Esophagus squamous epithelium (tissue), 5 donors: ENCODE measurements at regions not wholly inside any gene's neighbourhood (a gene's known extent, or its start where the extent isn't known, plus 50 kb on each side); places are given as distances from the start of the nearest gene placed in this dataset.
"Not testable (repeated sequence)": the region's sequence is repeated elsewhere in the genome, so short reads cannot be mapped to it uniquely, and the experiment has no call there.

Source experiments
- DNase-seq: peaks from one replicate; lab custom pipeline; 2025; lab: John Stamatoyannopoulos, UW
- H3K27ac ChIP-seq, 4 donors: fragments of 200-600 bp; sonication (generic); one replicate each; pipeline ENCODE4 v1.5.1; 2016 to 2019; ENCODE audit warnings: mild to moderate bottlenecking in 1 of 4
- H3K27me3 ChIP-seq, 4 donors: fragments of 200-600 bp; sonication (generic); 1 replicate in 3 of 4; 2 replicates in 1 of 4; pipeline versions ENCODE4 v1.5.1 to v1.6.0; 2017 to 2021; ENCODE audit warnings: antibody characterized with exemption in 1 of 4
- H3K36me3 ChIP-seq, 3 donors: fragments of 200-600 bp; sonication (generic); one replicate each; pipeline ENCODE4 v1.5.1; 2016 to 2019
- H3K4me1 ChIP-seq, 3 donors: fragments of 200-600 bp; sonication (generic); one replicate each; pipeline ENCODE4 v1.5.1; 2017 to 2019
- H3K4me3 ChIP-seq, 4 donors: fragments of 200-600 bp; sonication (generic); 1 replicate in 3 of 4; 2 replicates in 1 of 4; pipeline ENCODE4 v1.5.1; 2016 to 2019; ENCODE audit warnings: mild to moderate bottlenecking in 2 of 4, moderate library complexity in 1 of 4
- H3K9me3 ChIP-seq, 3 donors: fragments of 200-600 bp; sonication (generic); one replicate each; pipeline ENCODE4 v1.5.1; 2016 to 2019
- POLR2A ChIP-seq, 4 donors: fragments of 450-650 bp; IDR thresholded peaks; one replicate each; pipeline ENCODE4 v1.6.1; 2017; ENCODE audit warnings: antibody characterized with exemption in 4 of 4, mild to moderate bottlenecking in 4 of 4, moderate library complexity in 3 of 4
- WGBS, 2 donors: methylation state at CpG; one replicate each; pipeline ENCODE4 v1.1.5; 2018; 5-methylcytosine and 5-hydroxymethylcytosine counted together
- intact Hi-C: fragments of 100-400 bp; cut with DNase I; formaldehyde crosslinking; loops from one replicate; pipeline ENCODE4 v1.15.0; 2022
- TF ChIP-seq, protein P1 (sequence below), 6 experiments: fragments of 450-650 bp in 4 of 6; fragments of 200-600 bp in 2 of 6; sonication (generic) in 2 of 6; IDR thresholded peaks; one replicate each; pipeline ENCODE4 v1.5.1; 2016 to 2019; ENCODE audit warnings: antibody characterized with exemption in 6 of 6, mild to moderate bottlenecking in 4 of 6, moderate library complexity in 4 of 6
- donor health status: DM: yes; HTN: yes; CAD: no.

GRCh38 chr4:67320645-67321044 lies 224.7 kb downstream of the CENPC start:
- DNase-seq: no peak
- 58 to 69% methylated on average over 1 to 2 of the region's 3 CpGs for WGBS, 2 donors
- intact Hi-C loops: no loop called here
- H3K9me3 ChIP-seq: no peaks in the 10 kb centered on the region
- no peak overlapping the region for H3K27ac ChIP-seq
- H3K4me1 ChIP-seq: no peaks in the 10 kb centered on the region
- no peaks in the 10 kb centered on the region for H3K36me3 ChIP-seq
- H3K27me3 ChIP-seq: no peaks in the 10 kb centered on the region
- no peak for TF ChIP-seq POLR2A (IDR thresholded peaks at IDR 0.05)
- TF ChIP-seq, protein P1, sequence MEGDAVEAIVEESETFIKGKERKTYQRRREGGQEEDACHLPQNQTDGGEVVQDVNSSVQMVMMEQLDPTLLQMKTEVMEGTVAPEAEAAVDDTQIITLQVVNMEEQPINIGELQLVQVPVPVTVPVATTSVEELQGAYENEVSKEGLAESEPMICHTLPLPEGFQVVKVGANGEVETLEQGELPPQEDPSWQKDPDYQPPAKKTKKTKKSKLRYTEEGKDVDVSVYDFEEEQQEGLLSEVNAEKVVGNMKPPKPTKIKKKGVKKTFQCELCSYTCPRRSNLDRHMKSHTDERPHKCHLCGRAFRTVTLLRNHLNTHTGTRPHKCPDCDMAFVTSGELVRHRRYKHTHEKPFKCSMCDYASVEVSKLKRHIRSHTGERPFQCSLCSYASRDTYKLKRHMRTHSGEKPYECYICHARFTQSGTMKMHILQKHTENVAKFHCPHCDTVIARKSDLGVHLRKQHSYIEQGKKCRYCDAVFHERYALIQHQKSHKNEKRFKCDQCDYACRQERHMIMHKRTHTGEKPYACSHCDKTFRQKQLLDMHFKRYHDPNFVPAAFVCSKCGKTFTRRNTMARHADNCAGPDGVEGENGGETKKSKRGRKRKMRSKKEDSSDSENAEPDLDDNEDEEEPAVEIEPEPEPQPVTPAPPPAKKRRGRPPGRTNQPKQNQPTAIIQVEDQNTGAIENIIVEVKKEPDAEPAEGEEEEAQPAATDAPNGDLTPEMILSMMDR (IDR thresholded peaks at IDR 0.05): no peak
- H3K4me3 ChIP-seq: no peak overlapping the region

- H3K9me3 ChIP-seq, intact Hi-C loops, H3K4me3 ChIP-seq, H3K27ac ChIP-seq, H3K27me3 ChIP-seq, H3K36me3 ChIP-seq, H3K4me1 ChIP-seq, DNase-seq: not testable (repeated sequence)
- 77 to 81% methylated on average over 6 of the region's 6 CpGs for WGBS, 2 donors
Observed at GRCh38 chr4:67319607-67320006, 225.7 kb downstream of the CENPC start.

- H3K4me1 ChIP-seq, H3K4me3 ChIP-seq, H3K9me3 ChIP-seq, DNase-seq, H3K27ac ChIP-seq, H3K36me3 ChIP-seq, intact Hi-C loops, H3K27me3 ChIP-seq: not testable (repeated sequence)
- WGBS, 2 donors: 68 to 72% methylated on average over 6 to 11 of the region's 11 CpGs
Observed at GRCh38 chr4:67300497-67301185, 244.7 kb downstream of the CENPC start.

GRCh38 chr4:67292636-67293035 lies 252.7 kb downstream of the CENPC start:
- Histone ChIP-seq H3K36me3 (no peaks in the 10 kb centered on the region), H3K27me3 (no peaks in the 10 kb centered on the region), H3K27ac (no peak overlapping the region), H3K4me3 (no peak overlapping the region), H3K9me3 (no peaks in the 10 kb centered on the region), H3K4me1 (no peaks in the 10 kb centered on the region)
- TF ChIP-seq, protein P1 (IDR thresholded peaks at IDR 0.05): no peak
- no peak for TF ChIP-seq POLR2A (IDR thresholded peaks at IDR 0.05)
- 44 to 46% methylated on average over 2 of the region's 2 CpGs for WGBS, 2 donors
- intact Hi-C loops: no loop called here
- no peak for DNase-seq

DNA sequence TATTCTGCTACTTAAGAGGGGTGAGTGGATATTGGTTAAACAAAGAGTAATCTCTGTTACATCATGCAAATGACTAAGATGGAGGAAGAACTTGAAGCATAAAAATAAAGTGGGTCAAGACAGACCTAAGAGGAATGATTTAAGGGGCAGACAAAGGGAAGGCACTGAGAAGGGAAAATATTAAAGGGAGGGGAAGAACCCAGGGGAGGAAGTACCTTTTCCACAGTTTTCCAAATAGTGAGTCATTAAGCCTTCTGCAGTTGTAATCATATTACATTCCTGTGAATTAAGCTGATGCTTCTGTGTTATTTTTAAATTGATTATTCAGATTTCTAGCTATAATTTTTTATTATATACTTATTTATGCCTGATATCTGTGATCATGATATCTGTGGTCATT lies 253.3 kb downstream of the CENPC start:
- Histone ChIP-seq H3K4me1 (no peaks in the 10 kb centered on the region), H3K36me3 (no peaks in the 10 kb centered on the region), H3K27me3 (no peaks in the 10 kb centered on the region), H3K9me3 (no peaks in the 10 kb centered on the region), H3K27ac (no peak overlapping the region), H3K4me3 (no peak overlapping the region)
- TF ChIP-seq, protein P1 (IDR thresholded peaks at IDR 0.05): no peak
- no peak for TF ChIP-seq POLR2A (IDR thresholded peaks at IDR 0.05)
- intact Hi-C loops: no loop called here
- no peak for DNase-seq

DNA sequence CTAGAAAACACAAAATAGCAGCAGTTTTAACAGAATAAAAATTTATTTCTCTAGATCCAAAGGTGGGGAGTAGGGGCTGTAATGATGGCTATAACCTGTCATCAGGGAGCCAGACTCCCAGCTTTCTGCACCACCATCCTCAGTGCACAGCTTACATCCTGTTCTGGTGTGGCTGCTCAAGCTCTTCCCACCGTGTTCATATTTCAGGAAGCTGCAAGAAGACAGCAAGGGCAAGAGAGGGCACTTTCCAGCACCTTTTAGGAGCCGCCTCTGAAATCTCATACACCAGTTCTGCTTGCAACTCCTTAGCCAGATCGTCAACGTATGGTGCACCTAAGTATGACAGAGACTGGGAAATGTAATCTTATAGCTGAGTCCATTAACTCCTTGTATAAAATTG lies 253.7 kb downstream of the CENPC start:
- Histone ChIP-seq H3K36me3 (no peaks in the 10 kb centered on the region), H3K27ac (no peak overlapping the region), H3K4me1 (no peaks in the 10 kb centered on the region), H3K4me3 (no peak overlapping the region), H3K27me3 (no peaks in the 10 kb centered on the region), H3K9me3 (no peaks in the 10 kb centered on the region)
- TF ChIP-seq, protein P1 (IDR thresholded peaks at IDR 0.05): no peak
- no peak for TF ChIP-seq POLR2A (IDR thresholded peaks at IDR 0.05)
- WGBS, 2 donors: 58 to 60% methylated on average over 4 of the region's 4 CpGs
- no peak for DNase-seq
- intact Hi-C loops: no loop called here
